H1 (cell line): ENCODE measurements at regions not wholly inside any gene's neighbourhood (a gene's known extent, or its start where the extent isn't known, plus 50 kb on each side); places are given as distances from the start of the nearest gene placed in this dataset.

Experiments
- CTCF ChIP-seq, 3 experiments: IDR thresholded peaks; 1 replicate in 2 of 3; 2 replicates in 1 of 3; pipeline versions ENCODE4 v1.5.1 to v1.6.1; 2011; ENCODE audit warnings: low read length in 3 of 3, mild to moderate bottlenecking in 3 of 3, inconsistent platforms in 2 of 3, low read depth in 1 of 3, moderate library complexity in 1 of 3; ENCODE audit not compliant: insufficient read depth in 1 of 3; ENCODE audit errors: control extremely low read depth in 1 of 3
- RFX5 ChIP-seq: IDR thresholded peaks from 2 replicates; pipeline ENCODE4 v1.6.1; 2011; ENCODE audit warnings: low read depth, low read length, improper control_type of control experiment, borderline replicate concordance

- TF ChIP-seq RFX5, result no peak
- no peak for TF ChIP-seq CTCF (IDR thresholded peaks at IDR 0.05; ENCODE audit: control extremely low read depth in 1 of 3, insufficient read depth in 1 of 3, low read depth in 1 of 3, low read length in 3 of 3)
Measured at GRCh38 chr3:31193429-31193828, 299.0 kb upstream of the GADL1 start.
